ENCODE measurements at regions not wholly inside any gene's neighbourhood (a gene's known extent, or its start where the extent isn't known, plus 50 kb on each side); places are given as distances from the start of the nearest gene placed in this dataset.
"Not testable (repeated sequence)": the region's sequence is repeated elsewhere in the genome, so short reads cannot be mapped to it uniquely, and the experiment has no call there.

GRCh38 chrX:51144828-51145442 lies 187.7 kb upstream of the NUDT10 start:
- DNase-seq (ENCODE audit: low read depth in 4 of 4, low spot score in 2 of 4), result peak in 3 of 4 donors; percentile 0 to 13 (median 5)

GRCh38 chrX:51148848-51149247 lies 183.8 kb upstream of the NUDT10 start:
- DNase-seq (ENCODE audit: low read depth in 4 of 4, low spot score in 2 of 4), result peak in 3 of 4 donors; percentile 0 to 2 (median 2)

- no peak for DNase-seq (ENCODE audit: low read depth in 4 of 4, low spot score in 2 of 4)
Measured at GRCh38 chrX:51151734-51152133, 180.9 kb upstream of the NUDT10 start.

GRCh38 chrX:51155157-51155556 lies 177.5 kb upstream of the NUDT10 start:
- DNase-seq (ENCODE audit: low read depth in 4 of 4, low spot score in 2 of 4), result no peak

GRCh38 chrX:51155566-51155965 lies 177.1 kb upstream of the NUDT10 start:
- DNase-seq (ENCODE audit: low read depth in 4 of 4, low spot score in 2 of 4), result no peak

GRCh38 chrX:51158231-51158630 lies 174.4 kb upstream of the NUDT10 start:
- DNase-seq (ENCODE audit: low read depth in 4 of 4, low spot score in 2 of 4), result no peak

GRCh38 chrX:51159378-51159777 lies 173.2 kb upstream of the NUDT10 start:
- not testable (repeated sequence) for DNase-seq (ENCODE audit: low read depth in 4 of 4, low spot score in 2 of 4)

GRCh38 chrX:51163730-51164129 lies 168.9 kb upstream of the NUDT10 start:
- no peak for DNase-seq (ENCODE audit: low read depth in 4 of 4, low spot score in 2 of 4)

- not testable (repeated sequence) for DNase-seq (ENCODE audit: low read depth in 4 of 4, low spot score in 2 of 4)
Measured at GRCh38 chrX:51178356-51178900, 154.2 kb upstream of the NUDT10 start.

- not testable (repeated sequence) for DNase-seq (ENCODE audit: low read depth in 4 of 4, low spot score in 2 of 4)
Measured at GRCh38 chrX:51179805-51180204, 152.8 kb upstream of the NUDT10 start.

GRCh38 chrX:51182545-51182944 lies 150.1 kb upstream of the NUDT10 start:
- DNase-seq (ENCODE audit: low read depth in 4 of 4, low spot score in 2 of 4), result no peak

GRCh38 chrX:51192104-51192503 lies 140.5 kb upstream of the NUDT10 start:
- no peak for DNase-seq (ENCODE audit: low read depth in 4 of 4, low spot score in 2 of 4)

- DNase-seq (ENCODE audit: low read depth in 4 of 4, low spot score in 2 of 4), result no peak
Measured at GRCh38 chrX:51215266-51215665, 117.4 kb upstream of the NUDT10 start.

GRCh38 chrX:51215856-51216255 lies 116.8 kb upstream of the NUDT10 start:
- DNase-seq (ENCODE audit: low read depth in 4 of 4, low spot score in 2 of 4), result no peak

- DNase-seq (ENCODE audit: low read depth in 4 of 4, low spot score in 2 of 4), result no peak
Measured at GRCh38 chrX:51242212-51242611, 90.4 kb upstream of the NUDT10 start.

GRCh38 chrX:51257490-51257889 lies 75.1 kb upstream of the NUDT10 start:
- DNase-seq (ENCODE audit: low read depth in 4 of 4, low spot score in 2 of 4), result no peak

- not testable (repeated sequence) for DNase-seq (ENCODE audit: low read depth in 4 of 4, low spot score in 2 of 4)
Measured at GRCh38 chrX:51262271-51262670, 70.4 kb upstream of the NUDT10 start.

- DNase-seq (ENCODE audit: low read depth in 4 of 4, low spot score in 2 of 4), result no peak
Measured at GRCh38 chrX:51272638-51273037, 60.0 kb upstream of the NUDT10 start.

- no peak for DNase-seq (ENCODE audit: low read depth in 4 of 4, low spot score in 2 of 4)
Measured at GRCh38 chrX:51281758-51282318, 50.8 kb upstream of the NUDT10 start.

Measured in left renal cortex interstitium (tissue), 4 donors.